ENCODE measurements at regions not wholly inside any gene's neighbourhood (a gene's known extent, or its start where the extent isn't known, plus 50 kb on each side); places are given as distances from the start of the nearest gene placed in this dataset.

DNA sequence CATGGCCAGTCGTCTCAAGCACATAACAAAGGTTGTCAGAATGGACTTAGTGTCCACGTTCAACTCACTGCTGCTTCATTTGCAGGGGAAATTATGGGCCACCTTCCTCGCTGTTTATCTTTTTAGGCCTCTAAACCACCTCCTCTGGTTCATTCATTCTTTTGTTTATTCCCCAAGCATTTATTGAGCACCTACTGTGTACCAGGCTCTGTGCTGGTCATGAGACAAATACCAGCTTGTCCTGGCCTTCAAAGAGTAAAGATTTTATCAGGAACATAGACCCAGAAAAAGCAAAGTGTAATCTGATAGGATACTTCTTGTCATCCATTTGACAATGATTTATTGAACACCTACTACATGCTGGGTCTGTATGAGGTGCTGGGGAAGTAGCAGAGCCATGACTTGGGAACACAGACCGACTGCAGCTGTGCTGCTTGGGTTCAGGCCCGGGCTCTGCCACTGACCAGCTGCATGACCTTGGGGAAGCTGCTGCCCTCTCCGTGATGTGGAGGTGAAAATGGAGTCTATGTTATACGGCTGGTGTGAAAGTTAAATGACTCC, 63.4 kb upstream of the SLC6A6 start:
- no peak for DNase-seq

GRCh38 chr3:14340960-14341708, 61.3 kb upstream of the SLC6A6 start:
- no peak for DNase-seq

GRCh38 chr3:14343338-14344112, 58.9 kb upstream of the SLC6A6 start:
- no peak for DNase-seq

DNA sequence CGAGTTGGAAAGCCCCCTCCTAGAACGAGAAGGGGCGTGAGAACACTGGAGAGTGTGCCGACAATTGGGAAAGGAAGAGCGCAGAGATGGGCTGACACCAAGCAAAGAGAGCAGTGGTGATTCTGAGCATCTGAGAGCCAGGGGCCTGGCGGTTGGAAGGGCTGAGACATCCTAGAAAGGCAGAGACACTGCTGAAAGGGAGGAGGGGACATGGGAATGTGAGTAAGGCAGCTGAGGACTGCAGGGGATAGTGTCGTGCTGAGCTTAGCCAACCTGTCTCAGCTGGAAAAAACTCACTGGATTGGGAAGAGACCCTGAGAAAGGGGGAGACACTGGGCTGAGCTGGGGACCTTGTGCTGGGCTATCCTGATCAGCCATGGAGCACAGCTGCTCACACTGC, 58.1 kb upstream of the SLC6A6 start:
- no peak for DNase-seq

GRCh38 chr3:14345496-14346150, 56.8 kb upstream of the SLC6A6 start:
- no peak for DNase-seq

DNA sequence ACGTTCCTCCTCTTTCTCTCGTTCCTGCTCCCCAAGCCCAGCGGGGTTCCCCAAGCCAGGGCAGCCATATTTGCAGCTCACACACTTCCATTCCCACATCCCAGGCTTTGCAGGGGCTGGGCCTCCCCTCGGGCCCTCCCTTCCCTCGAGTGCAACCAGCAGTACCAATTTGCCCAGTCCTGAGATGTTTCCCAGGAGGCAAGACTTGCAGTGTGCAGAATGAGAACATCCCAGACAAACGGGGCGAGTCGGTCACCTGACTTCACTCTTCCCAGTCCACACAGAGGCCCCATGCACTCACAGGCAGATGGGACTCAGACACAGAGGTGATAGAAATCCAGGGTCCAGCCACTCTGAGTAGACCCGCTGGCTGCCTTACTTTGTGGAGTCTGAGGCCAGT, 56.2 kb upstream of the SLC6A6 start:
- DNase-seq: no peak

DNA sequence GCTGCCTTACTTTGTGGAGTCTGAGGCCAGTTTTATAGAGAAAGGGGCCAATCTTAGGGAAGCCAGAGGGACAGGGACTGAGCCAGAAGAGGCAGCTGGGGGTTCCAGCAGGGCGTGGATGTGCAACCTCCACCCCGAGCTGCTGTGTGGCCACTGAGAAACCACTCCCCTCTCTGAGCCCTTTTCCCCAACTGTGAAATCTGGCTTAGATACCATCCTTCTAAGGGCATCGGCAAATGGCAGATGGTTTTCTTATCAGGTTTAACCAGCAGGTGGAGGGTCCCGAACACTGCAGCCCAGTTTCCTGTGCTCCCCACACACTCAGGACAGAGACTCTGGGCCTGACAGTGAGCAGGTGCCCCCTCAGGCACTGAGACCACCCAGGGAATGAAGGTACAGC, 55.8 kb upstream of the SLC6A6 start:
- DNase-seq: no peak

- no peak for DNase-seq
Observed at GRCh38 chr3:14347110-14347509, 55.3 kb upstream of the SLC6A6 start.

- no peak for DNase-seq
Observed at GRCh38 chr3:14351617-14352001, 50.8 kb upstream of the SLC6A6 start.

DNA sequence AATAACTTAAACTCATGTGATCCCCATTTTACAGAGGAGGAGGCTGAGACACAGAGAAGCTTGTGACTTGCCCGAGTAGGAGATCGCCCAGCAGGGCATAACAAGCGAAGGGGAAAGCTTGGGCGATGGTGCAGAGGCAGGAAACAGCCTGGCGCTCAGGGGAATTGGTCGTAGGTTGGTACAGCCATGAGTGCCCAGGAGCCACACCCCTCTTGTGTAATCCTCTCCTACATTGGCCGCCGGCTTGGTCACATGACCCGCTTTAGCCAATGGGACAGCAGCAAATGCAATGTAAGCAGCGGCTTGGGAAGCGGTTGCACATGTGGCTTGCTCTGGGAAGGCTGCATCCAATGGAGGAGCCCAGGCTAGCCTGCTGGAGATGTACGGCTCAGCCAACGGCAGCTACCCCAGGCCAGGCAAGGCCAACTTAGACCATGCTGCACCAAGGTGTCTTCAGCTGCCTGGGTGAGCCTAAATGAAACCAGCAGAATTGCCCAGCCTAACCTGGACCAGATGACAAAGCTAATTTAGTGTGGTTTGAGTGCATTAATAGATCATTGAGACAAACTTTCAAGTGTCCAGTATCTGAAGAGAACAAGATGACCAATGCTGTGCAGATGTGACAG, 50.3 kb upstream of the SLC6A6 start:
- no peak for DNase-seq

Data from NCI-H774 (cell line).